HG03342 (cell line): ENCODE measurements at regions not wholly inside any gene's neighbourhood (a gene's known extent, or its start where the extent isn't known, plus 50 kb on each side); places are given as distances from the start of the nearest gene placed in this dataset.
"Not testable (repeated sequence)": the region's sequence is repeated elsewhere in the genome, so short reads cannot be mapped to it uniquely, and the experiment has no call there.

Experiments
- ATAC-seq: cut with Tn5 transposase; IDR thresholded peaks from one replicate; pipeline ENCODE4 v1.9.1; 2021; ENCODE audit warnings: mild to moderate bottlenecking, moderate library complexity; ENCODE audit not compliant: unreplicated experiment

DNA sequence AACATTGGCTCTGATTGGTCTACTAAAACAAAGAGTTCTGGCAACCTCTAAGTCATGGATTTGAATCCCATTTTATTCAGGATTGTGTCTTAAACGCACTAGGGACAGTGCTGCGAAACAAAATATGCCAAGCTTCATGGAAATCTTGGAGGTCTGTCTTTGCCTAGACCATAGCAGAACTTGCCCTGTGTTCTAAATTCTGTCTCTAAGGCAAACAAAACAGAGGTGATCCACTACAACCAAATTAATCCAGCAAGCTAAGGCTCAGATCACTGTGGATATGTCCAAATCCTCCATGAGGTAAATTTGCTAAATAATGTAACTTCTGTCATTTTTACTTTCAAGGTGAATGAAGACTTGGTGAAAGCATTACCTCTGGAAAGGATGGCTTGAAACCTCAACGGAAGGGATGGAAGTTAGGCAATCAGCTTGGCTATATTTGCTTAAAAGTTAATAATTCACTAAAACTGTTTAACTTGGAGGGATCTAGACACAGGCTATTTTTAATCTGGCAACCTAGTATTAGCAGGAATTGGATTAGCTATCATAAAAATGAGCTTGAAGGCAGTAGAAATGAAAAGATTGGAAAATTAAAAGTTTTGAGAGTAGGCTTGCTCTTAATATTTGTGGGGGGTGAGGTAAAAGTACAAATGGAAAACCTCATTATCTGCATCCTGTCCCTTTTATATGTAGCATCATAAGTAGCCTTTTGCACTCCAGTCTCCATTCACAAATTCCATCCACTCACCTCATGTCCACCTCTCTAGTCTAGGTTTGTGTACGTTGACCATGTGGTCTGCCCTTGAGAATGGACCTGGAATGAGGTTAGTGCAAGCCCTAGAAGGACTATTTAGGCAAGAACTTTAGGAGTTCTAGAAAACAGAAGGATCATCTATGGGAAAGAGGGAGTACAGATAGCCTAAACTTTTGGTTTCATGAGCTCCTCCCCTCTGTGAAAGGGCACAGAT, 176.2 kb downstream of the SMC2 start:
- ATAC-seq, result no peak

DNA sequence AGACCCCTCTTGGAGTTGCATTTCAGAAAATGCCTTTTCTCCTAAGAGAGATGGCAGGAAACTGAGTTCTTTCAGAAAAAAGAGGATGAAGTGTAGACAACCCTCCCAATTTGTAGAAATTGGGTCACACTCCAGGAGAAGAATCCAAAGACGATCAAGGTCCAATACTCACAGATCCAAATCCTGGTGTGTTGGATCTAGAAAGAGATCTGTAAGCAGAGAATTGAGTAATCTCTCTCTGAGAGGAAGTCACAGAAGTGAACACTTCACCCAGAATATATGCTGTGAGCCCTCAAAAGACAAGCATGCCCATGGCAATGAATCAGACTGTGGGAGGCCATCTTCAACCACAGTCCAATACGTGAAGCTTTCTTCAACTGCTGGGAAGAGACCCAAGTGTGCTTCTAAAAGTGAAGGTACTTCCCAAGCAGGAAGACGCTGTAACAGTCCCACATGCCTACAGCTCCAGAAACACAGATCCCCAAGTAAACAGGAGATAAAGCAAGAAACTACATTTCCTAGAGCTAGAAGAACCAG, 182.7 kb downstream of the SMC2 start:
- no peak for ATAC-seq

DNA sequence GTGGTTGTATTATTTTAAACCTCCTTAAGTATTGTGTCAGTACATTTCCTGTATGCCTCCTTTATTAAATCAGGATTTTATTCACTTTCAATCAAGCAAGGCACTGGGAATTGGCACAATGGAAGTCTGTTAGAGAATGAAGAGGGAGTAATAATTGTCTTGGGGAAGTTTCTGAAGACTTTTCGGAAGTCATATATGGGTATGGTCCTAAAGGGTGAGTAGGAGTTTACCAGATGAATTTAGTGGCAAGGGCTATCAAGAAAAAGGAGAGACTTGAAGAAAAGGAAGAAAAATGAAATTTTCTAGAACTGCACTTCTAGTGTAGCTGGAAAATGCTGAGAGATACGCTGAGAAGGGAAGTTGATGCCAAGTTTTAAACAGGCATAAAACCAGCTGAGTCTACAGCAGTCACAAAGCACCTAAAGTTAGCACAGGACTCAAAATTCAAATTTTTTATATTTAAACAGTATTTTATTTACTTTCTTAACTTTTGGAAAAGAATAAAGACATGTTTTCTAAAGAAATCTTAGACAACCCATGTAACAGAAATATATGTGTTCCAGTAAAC, 184.9 kb downstream of the SMC2 start:
- ATAC-seq, result no peak

DNA sequence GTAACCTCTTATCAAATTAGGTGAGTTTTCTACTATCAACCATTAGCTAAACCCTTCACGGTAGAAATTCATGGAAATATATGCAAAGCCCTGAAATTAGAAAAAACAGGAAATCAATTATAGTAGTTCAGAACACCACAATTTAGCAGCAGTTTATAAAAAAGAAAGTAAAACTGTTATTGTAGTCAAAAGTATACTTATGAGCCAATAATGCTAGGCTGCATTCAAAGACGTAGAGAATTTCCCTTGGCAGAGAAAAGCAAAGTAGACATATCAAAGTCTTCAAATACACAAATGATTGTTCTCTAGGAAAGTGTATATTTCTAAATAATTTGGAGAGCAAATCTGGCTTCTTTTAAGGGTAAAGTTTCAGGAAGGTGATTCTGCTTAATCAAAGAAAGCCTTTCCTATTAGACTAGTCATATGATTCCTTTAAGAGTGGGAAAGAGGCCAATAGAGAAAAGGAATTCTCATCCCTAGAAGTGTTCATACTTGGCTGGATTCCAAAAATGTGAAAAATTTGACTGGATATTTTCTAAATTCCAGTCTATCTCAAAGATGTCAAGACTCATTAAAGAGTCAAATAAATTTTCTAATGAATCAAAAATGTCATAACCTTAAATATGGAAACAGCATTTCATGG, 185.5 kb downstream of the SMC2 start:
- no peak for ATAC-seq

DNA sequence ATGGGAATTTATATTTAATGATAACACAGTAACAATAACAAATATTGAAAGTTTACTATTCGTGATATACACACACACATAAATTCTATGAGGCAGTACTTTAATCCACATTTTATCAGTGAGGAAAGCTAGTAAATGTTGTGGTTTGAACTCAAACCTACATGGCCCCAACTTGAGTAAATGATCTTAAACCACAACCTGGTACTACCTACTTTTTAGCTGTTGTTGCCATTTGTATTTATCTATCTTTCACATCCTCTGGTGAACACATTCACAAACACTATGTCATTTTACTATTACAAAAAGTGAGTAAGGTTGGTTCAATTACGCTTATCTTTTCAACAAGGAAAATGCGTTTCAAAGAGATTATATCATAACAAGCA, 186.1 kb downstream of the SMC2 start:
- ATAC-seq, result no peak

DNA sequence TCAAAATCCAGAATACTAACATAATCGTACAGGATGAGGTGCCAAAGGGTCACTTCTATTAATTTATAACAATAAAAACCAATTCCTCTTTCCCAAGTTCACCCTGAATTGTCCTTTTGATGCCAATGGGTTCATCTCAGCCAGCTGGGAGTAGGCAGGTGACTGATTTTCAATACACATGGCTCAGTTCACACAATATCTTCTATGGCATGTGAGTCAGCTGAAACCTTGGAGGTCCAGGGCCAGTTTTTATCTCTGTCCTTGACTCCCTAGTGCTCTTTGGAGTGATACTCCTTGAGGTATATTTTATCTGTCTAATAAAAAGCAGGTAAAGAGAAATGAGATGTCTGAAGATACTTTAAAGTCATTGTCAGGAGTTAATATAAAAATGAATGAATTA, 186.6 kb downstream of the SMC2 start:
- ATAC-seq, result no peak

DNA sequence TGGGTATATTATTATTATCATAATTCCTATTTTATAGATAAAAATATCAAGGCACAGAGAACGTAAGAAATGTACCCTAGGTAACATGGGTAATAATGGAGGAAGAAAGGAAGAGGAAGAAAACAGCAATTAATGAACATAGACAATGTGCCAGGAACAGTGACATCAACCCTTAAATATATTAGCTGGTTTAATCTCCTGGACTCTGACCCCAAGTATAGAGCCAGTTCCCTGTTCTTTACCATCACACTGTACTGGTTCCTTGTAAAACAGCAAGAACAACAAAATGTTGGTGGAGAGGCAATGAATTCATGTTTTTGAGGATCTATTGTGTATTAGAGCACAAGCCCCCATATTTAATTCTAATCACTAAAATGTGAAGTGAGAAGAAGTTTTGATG, 192.1 kb downstream of the SMC2 start:
- no peak for ATAC-seq

DNA sequence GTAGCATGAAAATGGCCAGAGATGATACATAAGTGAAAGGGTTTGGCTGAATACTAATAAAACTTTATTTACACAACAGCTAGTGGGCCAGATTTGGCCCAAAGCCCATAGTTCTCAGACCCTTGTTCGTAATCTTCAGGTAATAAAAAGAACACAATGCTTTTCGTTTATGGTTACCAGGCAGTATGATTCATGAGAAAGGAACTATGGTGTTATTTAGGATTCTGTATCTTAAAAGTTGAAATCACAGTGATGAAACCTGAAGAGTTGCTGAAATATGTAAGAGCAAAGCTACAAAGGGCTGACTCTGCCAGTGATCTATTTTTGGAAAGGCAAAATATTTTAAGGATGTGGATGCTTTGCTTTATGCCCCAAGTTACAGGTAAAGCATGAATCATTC, 192.7 kb downstream of the SMC2 start:
- ATAC-seq, result no peak

DNA sequence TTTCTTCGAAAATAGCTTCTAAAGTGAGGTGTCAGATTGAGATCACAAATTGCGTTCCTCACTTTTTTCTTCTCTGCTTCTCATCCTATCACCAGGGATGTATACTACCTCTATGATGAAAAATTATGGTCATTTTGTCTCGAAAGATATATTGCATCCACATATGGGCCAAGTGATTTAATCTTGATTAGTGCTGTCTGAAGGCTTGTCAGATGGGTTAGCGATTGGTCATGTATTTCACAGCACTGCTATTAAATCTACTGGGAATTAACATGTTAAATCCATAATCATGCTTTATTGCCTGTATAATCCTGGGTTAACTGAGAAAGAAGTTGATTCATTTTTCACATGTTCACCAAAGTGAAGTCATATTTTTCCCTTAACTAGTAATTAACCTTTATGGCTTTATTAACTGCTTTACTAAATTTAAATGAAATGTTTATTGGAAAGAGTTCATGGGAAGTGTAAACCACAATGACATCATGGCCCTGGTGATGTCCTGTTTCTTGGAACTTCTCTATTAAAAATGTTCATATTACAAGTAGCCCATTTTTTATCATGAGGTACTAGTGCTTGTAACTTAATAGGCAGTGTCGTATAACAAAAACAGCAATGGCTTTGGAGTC, 193.3 kb downstream of the SMC2 start:
- ATAC-seq, result no peak

DNA sequence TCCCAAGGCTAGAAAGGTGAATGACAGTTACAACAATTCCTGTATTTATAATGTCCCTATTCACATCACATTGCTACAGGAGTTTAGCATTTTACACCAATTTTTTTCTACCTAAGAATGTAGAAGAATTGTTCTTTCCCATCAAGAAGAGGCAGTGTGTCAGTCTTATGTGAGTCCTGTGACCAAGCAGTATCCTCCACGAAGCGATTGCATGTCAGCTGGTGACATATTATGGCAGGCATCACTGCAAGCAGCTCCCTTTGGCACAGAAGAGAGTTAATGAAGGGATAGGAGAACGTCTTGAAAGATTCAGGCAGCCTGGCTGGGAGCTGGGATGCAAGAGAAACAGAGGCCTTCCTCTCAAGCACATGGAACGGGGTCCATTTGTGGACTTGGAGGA, 199.8 kb downstream of the SMC2 start:
- ATAC-seq, result no peak

DNA sequence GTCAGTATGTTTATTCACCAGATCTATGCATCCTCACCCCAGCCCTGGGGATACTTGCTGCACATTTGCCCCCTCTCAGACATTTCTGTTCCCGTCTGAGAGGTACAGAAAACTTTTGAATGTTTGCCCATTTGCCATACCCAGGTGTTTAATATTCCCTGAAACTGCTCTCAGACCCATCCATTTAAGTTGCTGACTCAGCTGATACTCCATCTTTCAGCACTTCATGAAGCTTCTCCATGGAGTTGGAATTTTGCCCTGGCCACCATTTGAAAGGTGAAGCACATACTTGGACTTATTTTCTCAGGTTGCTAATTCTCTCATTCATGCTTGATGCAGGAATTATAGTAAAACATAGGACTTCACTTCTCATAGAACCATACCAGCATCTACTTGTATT, 203.9 kb upstream of the OR13F1 start:
- no peak for ATAC-seq

DNA sequence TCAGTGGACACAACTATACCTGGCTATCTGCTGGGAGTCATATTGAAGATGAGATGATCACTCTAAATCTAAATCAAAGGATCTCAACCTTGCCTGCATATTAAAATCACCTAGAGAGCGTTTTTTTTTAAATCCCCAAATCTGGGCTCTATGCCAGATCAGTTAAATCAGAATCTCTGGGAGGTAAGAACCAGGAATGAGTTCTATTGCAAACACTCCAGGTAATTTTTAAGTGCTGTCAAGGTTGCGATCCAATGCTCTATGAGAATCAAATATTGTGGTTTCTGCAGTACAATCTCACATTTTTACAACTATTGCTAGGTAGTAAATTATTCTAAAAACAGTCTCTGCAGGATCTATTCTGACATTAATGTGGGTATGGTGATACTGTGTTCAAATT, 202.3 kb upstream of the OR13F1 start:
- ATAC-seq, result no peak

DNA sequence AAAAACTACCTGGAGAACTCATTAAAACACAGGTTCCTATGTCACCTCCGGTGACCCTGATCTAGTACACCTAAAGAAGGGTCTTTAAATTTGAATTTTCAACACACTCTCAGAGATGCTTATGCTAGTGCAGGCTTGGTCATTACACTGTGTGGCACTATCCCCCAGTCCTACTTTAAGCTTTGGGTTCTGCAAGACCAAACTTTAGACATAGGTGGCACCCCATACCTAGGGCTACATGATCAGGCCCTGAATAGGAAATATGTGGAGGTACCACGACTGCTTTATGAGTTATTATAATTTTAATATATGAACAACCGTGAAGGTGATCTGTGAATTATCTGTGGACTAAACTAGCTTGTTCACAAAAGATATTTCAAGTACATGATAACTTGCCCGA, 201.3 kb upstream of the OR13F1 start:
- ATAC-seq, result no peak

DNA sequence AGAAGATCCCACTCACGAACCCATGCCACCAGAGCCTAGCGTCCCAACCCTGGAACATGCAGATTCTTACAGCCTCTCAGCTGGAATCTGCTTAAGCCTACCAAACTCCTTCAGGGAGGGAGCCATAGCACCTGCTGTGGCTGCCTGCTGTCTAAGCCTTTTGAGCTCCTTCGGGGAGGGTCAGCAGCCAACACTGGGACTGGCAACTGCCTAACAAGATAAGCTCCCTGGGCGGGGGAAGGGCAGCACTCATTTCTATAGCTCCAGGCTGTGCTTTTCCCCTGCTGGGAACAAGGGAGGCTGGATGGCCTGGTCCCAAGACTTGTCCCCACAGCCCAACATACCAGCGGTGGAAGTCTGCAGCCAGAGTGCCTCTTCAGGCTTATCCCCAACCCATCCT, 199.1 kb upstream of the OR13F1 start:
- ATAC-seq, result no peak

DNA sequence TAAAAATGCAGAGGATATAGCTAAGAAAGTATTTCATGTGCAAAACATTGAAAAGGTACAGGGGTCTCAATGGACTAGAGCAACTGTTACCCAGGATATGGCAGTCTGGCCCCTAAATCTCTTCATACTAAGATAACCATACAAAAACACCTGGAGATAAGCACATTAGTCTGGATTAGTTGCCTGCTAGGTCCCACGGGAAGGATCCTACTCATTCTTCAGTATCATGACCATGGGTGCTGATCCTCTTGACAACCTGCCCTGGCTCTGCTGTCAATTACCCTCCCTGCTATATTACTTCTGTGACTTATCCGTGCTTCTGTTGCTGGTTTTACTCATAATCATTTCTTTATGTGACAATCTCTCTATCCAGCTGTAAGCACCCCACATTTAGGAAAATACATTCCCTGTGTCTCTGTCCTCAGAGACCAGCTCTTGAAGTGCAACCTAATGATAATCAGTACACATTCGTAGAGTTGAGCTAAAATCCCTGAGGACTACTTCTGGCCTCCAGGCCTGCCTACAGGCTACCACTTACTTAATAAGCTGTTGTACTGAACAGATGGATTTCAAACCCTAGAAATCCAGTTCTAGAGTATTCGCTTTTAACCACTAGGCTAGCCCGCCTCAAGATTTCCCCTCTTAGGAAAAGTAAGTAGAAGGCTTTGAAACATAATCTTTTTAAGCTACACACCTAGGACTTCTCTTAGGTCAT, 190.5 kb upstream of the OR13F1 start:
- no peak for ATAC-seq

DNA sequence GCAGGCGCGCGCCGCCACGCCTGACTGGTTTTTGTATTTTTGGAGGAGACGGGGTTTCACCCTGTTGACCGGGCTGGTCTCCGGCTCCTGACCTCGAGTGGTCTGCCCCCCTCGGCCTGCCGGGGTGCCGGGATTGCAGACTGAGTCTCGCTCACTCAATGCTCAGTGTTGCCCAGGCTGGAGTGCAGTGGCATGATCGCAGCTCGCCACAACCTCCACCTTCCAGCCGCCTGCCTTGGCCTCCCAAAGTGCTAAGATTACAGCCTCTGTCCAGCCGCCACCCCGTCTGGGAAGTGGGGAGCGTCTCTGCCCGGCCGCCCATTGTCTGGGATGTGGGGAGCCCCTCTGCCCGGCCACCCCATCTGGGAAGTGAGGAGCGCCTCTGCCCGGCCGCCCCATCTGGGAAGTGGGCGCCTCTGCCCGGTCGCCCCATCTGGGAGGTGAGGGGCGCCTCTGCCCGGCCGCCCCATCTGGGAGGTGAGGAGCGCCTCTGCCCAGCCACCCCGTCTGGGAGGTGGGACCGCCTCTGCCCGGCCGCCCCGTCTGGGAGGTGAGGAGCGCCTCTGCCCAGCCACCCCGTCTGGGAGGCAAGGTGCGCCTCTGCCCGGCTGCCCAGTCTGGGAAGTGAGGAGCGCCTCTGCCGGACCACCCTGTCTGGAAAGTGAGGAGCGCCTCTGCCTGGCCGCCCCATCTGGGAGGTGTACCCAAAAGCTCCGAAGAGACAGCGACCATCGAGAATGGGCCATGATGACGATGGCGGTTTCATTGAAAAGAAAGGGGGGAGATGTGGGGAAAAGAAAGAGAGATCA, 187.7 kb upstream of the OR13F1 start:
- not testable (repeated sequence) for ATAC-seq

DNA sequence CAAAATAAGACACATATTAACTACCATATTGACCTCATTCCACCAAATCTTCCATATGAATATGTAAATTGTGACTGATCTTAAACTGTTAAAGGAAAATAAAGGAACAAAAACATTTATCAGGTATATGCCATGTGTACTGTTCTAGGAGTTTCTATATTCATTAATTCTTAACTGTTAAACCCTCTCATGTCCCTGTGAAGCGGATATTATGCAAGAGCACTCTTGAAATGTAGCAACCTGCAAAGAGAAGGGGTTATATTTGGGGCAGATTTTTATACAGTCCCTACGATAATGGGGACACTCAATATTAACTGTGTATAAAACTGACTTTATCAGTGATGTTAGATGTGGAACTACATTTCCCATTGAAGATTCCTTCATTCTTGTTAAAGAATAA, 184.9 kb upstream of the OR13F1 start:
- no peak for ATAC-seq

DNA sequence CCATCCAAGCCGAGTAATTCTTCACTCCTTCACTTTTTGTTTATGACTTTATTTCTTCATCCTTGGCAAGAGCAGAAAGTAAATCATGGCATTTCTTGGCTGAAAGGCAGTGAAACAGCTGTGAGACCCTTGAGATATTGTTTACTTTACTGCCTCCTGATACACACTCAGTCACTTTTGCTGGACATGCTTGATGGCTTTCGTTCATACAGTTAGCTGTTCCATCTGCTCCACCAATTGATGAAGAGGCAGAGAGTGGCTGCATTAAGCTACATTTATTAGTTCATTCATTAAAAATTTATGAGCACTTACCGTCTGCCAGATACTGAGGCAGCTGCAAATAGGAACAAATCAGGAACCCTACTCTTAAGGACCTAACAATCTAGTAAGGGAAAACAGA, 184.4 kb upstream of the OR13F1 start:
- ATAC-seq, result no peak

DNA sequence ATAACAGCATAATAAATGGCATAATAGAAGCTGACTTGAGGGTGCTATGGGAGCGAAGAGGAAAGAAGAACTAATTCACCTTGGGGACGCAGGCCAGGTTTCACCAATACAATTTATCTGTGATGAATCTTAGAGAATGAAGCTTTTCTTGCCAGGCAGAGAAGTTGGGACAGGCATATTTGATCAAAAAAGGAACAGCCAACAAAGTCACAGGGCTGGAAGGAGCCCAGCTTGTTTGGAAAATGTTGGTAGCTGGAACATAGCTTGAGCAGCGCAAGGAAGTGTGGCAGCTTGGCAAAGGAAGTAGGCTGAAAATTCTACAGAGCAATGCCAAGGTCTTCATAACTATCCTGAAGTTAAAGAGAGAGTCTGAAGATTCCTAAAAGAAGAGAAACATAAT, 181.5 kb upstream of the OR13F1 start:
- ATAC-seq, result no peak
